GM12874 (cell line): ENCODE measurements at regions not wholly inside any gene's neighbourhood (a gene's known extent, or its start where the extent isn't known, plus 50 kb on each side); places are given as distances from the start of the nearest gene placed in this dataset.

Source experiments
- CTCF ChIP-seq: IDR thresholded peaks from 2 replicates; pipeline ENCODE4 v1.5.1; 2011; ENCODE audit warnings: low read depth, mild to moderate bottlenecking, control low read depth, low read length, moderate library complexity; ENCODE audit not compliant: insufficient read depth

GRCh38 chr4:126298271-126298670, 983.5 kb downstream of the FAT4 start:
- TF ChIP-seq CTCF: no peak

GRCh38 chr4:126306152-126306869, 991.6 kb downstream of the FAT4 start:
- no peak for TF ChIP-seq CTCF

- TF ChIP-seq CTCF: no peak
These were observed 1003.6 kb downstream of the FAT4 start for GRCh38 chr4:126318376-126318775.

- no peak for TF ChIP-seq CTCF
These were observed 1014.2 kb downstream of the FAT4 start for GRCh38 chr4:126328914-126329313.

GRCh38 chr4:126338548-126338947, 1023.8 kb downstream of the FAT4 start:
- TF ChIP-seq CTCF: no peak

- TF ChIP-seq CTCF: no peak
These were observed 1027.2 kb downstream of the FAT4 start for GRCh38 chr4:126341927-126342326.

GRCh38 chr4:126344472-126344871, 1029.7 kb downstream of the FAT4 start:
- TF ChIP-seq CTCF: no peak
